Common myeloid progenitor, CD34-positive (primary cell): ENCODE measurements at regions not wholly inside any gene's neighbourhood (a gene's known extent, or its start where the extent isn't known, plus 50 kb on each side); places are given as distances from the start of the nearest gene placed in this dataset.

Source experiments
- CTCF ChIA-PET: fragments of 350-600 bp; sonication (Branson Sonifier 250); formaldehyde crosslinking; loops from one replicate; lab custom pipeline; 2021; ENCODE audit warnings: antibody characterized with exemption; lab: Charles Lee
- POLR2A ChIA-PET: fragments of 350-600 bp; sonication (Branson Sonifier 250); formaldehyde crosslinking; loops from one replicate; lab custom pipeline; 2021; ENCODE audit warnings: antibody characterized with exemption; lab: Charles Lee
- DNase-seq, 3 donors: peaks; one replicate each; pipeline versions ENCODE4 v3.0.0 to v3.0.0-alpha.2; 2013
- H3K27ac ChIP-seq, 2 experiments: 1 replicate in 1 of 2; 2 replicates in 1 of 2; pipeline ENCODE4 v1.7.0; 2013; ENCODE audit warnings: inconsistent platforms in 2 of 2, low read length in 2 of 2, mild to moderate bottlenecking in 2 of 2, low read depth in 1 of 2, moderate library complexity in 1 of 2; ENCODE audit not compliant: severe bottlenecking in 2 of 2, insufficient read depth in 1 of 2, poor library complexity in 1 of 2
- H3K27me3 ChIP-seq, 5 experiments: replicated peaks in 2 of 5; 1 replicate in 3 of 5; 2 replicates in 2 of 5; pipeline versions ENCODE4 v1.6.1 to v1.7.0; 2013; ENCODE audit warnings: low read length in 4 of 5, mild to moderate bottlenecking in 2 of 5, moderate library complexity in 2 of 5, inconsistent platforms in 1 of 5; ENCODE audit not compliant: insufficient read depth in 5 of 5, control insufficient read depth in 4 of 5
- H3K36me3 ChIP-seq, 4 experiments: 1 replicate in 2 of 4; 2 replicates in 2 of 4; pipeline versions ENCODE4 v1.6.1 to v1.7.0; 2013; ENCODE audit warnings: low read length in 3 of 4, control low read depth in 1 of 4, mild to moderate bottlenecking in 1 of 4; ENCODE audit not compliant: control insufficient read depth in 4 of 4, insufficient read depth in 4 of 4
- H3K4me1 ChIP-seq, 4 experiments: 1 replicate in 3 of 4; 2 replicates in 1 of 4; pipeline versions ENCODE4 v1.6.1 to v1.7.1; 2013; ENCODE audit warnings: low read length in 3 of 4, mild to moderate bottlenecking in 3 of 4, control low read depth in 1 of 4, inconsistent platforms in 1 of 4, moderate library complexity in 1 of 4; ENCODE audit not compliant: control insufficient read depth in 4 of 4, insufficient read depth in 4 of 4; ENCODE audit errors: control extremely low read depth in 1 of 4
- H3K4me3 ChIP-seq, 7 experiments: 1 replicate in 4 of 7; 2 replicates in 3 of 7; pipeline versions ENCODE4 v1.5.1 to v1.7.0; 2013; ENCODE audit warnings: mild to moderate bottlenecking in 7 of 7, low read length in 6 of 7, moderate library complexity in 6 of 7, inconsistent platforms in 2 of 7, low read depth in 2 of 7, control low read depth in 1 of 7; ENCODE audit not compliant: insufficient read depth in 4 of 7, control insufficient read depth in 1 of 7; ENCODE audit errors: extremely low read depth in 1 of 7
- H3K9me3 ChIP-seq, 5 experiments: 1 replicate in 4 of 5; 2 replicates in 1 of 5; pipeline versions ENCODE4 v1.6.1 to v1.7.1; 2013; ENCODE audit warnings: low read length in 4 of 5, mild to moderate bottlenecking in 2 of 5, inconsistent platforms in 1 of 5, low read depth in 1 of 5, moderate library complexity in 1 of 5; ENCODE audit not compliant: control insufficient read depth in 4 of 5, insufficient read depth in 2 of 5; ENCODE audit errors: control extremely low read depth in 1 of 5
- WGBS: methylation state at CpG from one replicate; pipeline ENCODE4 v1.1.5; 2013; ENCODE audit not compliant: insufficient coverage; 5-methylcytosine and 5-hydroxymethylcytosine counted together

DNA sequence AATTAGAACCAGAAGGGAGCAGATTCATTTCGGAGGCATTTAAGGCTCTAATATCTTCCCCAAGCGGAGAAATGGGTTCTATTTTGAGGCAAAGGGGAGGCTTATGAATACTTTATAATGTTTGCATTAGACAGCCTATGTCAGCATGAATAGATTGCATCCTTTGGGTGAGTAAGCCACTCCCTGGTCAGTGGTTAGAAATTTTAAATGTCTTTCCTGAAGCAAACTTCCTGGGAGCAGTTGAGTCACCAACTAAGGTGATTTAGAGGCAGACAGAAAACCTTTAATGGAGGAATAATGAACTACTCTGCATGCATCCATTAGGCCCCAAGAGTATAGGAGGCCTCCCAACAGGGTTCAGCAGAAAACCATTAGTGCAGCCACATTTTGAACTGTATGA, 204.9 kb downstream of the ELAVL2 start:
- Histone ChIP-seq H3K4me3 (no peak overlapping the region), H3K27ac (no peak overlapping the region), H3K4me1 (no peaks in the 10 kb centered on the region), H3K27me3 (no peaks in the 10 kb centered on the region), H3K36me3 (no peaks in the 10 kb centered on the region), H3K9me3 (no peaks in the 10 kb centered on the region)
- WGBS: 96% methylated on average over 2 of the region's 2 CpGs
- DNase-seq: no peak
- POLR2A ChIA-PET: no interaction called here
- CTCF ChIA-PET: no interaction called here

DNA sequence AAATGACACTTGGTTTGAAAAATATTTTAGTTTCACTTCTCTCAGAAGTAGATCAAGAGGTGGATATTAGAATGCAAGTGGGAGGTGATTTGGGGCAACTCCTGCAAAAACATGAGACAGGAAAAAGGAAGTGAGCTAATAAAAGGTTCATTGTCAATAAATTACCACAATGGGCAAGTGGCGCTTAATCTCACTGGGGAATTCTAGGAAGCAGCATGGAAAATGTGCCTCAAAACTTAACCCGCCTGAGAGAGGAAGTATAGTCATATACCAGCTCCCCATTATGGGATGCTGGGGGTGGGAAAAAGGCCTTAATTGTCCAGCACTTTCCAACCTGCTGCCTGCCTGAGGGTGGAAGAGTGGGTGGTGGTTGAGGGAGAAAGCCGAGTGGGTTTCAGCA, 204.1 kb downstream of the ELAVL2 start:
- Histone ChIP-seq H3K9me3 (no peaks in the 10 kb centered on the region), H3K4me3 (no peak overlapping the region), H3K27me3 (no peaks in the 10 kb centered on the region), H3K36me3 (no peaks in the 10 kb centered on the region), H3K27ac (no peak overlapping the region), H3K4me1 (no peaks in the 10 kb centered on the region)
- 76% methylated on average over 2 of the region's 3 CpGs for WGBS
- ChIA-PET POLR2A (no interaction called here), CTCF (no interaction called here)
- no peak for DNase-seq

DNA sequence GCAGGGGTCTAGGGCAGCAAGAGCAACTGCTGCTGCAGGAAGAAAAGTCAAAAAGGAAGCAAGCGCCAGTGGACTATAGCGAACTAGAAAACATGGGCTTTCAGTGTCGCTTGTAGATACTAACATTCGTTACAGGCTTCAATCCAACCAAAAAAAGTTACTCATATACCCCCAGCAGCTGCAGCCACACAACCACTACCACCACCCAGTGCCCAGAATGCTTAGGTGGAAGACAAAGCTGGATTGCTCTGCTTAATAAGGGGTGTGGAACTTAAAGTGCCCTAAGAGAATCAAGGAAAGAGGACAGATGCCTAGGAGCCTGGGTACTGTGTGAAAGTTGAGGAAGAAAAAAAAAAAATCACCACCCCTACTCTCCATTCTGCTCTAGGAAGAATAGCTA, 203.6 kb downstream of the ELAVL2 start:
- Histone ChIP-seq H3K27ac (no peak overlapping the region), H3K36me3 (no peaks in the 10 kb centered on the region), H3K4me1 (no peaks in the 10 kb centered on the region), H3K4me3 (no peak overlapping the region), H3K9me3 (no peaks in the 10 kb centered on the region), H3K27me3 (no peaks in the 10 kb centered on the region)
- ChIA-PET POLR2A (no interaction called here), CTCF (no interaction called here)
- DNase-seq: no peak
- no CpG with 5 or more reads among the region's 4 CpGs for WGBS

DNA sequence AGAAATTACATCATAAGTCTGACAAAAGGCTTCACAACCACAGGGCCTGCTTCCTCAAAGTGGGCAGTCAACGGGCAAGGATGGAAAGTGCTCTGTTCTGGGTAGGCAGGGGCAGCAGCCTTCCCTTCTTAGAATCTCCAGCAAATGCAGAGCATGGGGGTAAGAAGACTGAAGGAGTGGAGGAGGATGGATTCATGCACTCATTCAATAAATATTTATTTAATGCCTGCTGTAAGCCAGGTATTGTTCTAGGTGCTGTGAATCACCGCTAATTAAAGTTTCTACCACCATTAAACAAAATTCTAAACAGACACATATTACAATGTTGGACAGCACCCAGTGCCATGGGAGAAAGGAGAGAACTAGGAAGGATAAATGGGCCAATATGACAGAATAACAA, 195.6 kb downstream of the ELAVL2 start:
- Histone ChIP-seq H3K27me3 (no peaks in the 10 kb centered on the region), H3K4me1 (no peaks in the 10 kb centered on the region), H3K27ac (no peak overlapping the region), H3K9me3 (no peaks in the 10 kb centered on the region), H3K36me3 (no peaks in the 10 kb centered on the region), H3K4me3 (no peak overlapping the region)
- ChIA-PET CTCF (no interaction called here), POLR2A (no interaction called here)
- 71% methylated on average over 1 of the region's 2 CpGs for WGBS
- DNase-seq: no peak

DNA sequence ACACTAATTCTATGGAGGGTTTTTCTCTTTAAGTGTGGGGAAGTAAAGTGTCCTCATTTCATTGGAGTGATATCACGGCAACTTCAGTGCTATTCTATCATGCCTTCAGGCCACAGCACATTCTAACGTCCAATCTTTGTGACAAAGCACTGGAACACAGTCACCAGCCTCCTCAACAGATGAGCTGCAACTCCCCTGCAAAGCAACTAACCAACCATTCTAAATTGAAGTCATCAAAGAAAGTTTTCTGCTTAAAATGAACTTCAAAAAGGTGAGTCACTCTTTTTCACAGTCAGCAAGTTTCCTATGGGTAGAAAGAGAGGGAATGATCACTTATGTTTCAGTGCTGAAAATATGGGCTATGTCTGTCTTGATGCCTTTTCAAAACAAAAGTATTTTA, 190.8 kb downstream of the ELAVL2 start:
- WGBS: 93% methylated on average over 2 of the region's 2 CpGs
- no peak overlapping the region for H3K4me3 ChIP-seq
- no peak for DNase-seq
- H3K36me3 ChIP-seq: no peaks in the 10 kb centered on the region
- ChIA-PET CTCF (no interaction called here), POLR2A (no interaction called here)
- no peaks in the 10 kb centered on the region for H3K27me3 ChIP-seq
- H3K9me3 ChIP-seq: no peaks in the 10 kb centered on the region
- H3K27ac ChIP-seq: no peak overlapping the region
- H3K4me1 ChIP-seq: no peaks in the 10 kb centered on the region

DNA sequence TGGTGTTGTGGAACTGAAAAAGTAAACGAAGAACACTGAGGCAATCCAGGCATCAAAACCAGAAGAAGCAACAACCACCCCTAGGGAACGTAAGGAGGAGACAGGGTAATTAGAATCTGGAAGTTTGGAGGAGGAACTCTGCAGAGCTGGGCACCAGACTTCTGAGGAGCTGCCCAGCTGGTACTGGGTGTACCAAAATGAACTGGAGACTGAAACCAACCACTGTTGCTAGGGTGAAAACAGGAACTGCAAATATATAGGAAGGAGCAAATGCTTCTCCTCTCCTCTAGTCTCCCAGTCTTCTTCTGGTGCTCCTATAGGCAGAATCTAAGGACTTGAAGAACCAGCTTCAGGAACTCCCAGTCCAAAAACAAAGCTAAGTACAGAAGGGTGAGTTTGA, 189.8 kb downstream of the ELAVL2 start:
- H3K4me3 ChIP-seq: no peak overlapping the region
- CTCF ChIA-PET: no interaction called here
- no peak overlapping the region for H3K27ac ChIP-seq
- H3K27me3 ChIP-seq: no peaks in the 10 kb centered on the region
- no peaks in the 10 kb centered on the region for H3K9me3 ChIP-seq
- H3K4me1 ChIP-seq: no peaks in the 10 kb centered on the region
- POLR2A ChIA-PET: no interaction called here
- no peak for DNase-seq
- WGBS: 50% methylated on average over 2 of the region's 2 CpGs
- H3K36me3 ChIP-seq: no peaks in the 10 kb centered on the region

DNA sequence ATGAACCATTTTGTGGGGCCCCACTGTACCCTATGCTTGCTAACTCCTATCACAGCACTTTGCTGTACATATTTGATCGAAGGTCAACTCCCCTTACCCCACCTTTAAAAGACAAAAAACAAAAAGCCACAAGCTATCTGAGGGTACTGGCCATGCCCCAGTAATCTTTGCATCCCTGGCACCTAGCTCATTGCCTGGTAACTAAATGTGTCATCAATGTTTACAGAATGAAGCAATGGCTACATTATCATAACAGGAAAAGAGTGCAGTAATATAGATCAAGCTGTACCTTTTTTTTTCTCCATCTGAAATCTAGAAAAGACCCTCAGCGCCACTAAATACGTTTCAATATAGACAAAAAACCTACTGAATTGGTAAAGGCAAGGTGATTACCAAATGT, 188.0 kb downstream of the ELAVL2 start:
- ChIA-PET CTCF (interaction anchor here (1.0 kb wide), 1 partner anchor 9 kb away, joined by 3 read pairs; no protein-coding TSS in a partner anchor), POLR2A (no interaction called here)
- H3K9me3 ChIP-seq: no peaks in the 10 kb centered on the region
- H3K36me3 ChIP-seq: no peaks in the 10 kb centered on the region
- H3K4me1 ChIP-seq: no peaks in the 10 kb centered on the region
- H3K4me3 ChIP-seq: no peak overlapping the region
- H3K27me3 ChIP-seq: no peaks in the 10 kb centered on the region
- no CpG with 5 or more reads among the region's 3 CpGs for WGBS
- no peak overlapping the region for H3K27ac ChIP-seq
- no peak for DNase-seq
